ENCODE measurements at regions not wholly inside any gene's neighbourhood (a gene's known extent, or its start where the extent isn't known, plus 50 kb on each side); places are given as distances from the start of the nearest gene placed in this dataset.

DNA sequence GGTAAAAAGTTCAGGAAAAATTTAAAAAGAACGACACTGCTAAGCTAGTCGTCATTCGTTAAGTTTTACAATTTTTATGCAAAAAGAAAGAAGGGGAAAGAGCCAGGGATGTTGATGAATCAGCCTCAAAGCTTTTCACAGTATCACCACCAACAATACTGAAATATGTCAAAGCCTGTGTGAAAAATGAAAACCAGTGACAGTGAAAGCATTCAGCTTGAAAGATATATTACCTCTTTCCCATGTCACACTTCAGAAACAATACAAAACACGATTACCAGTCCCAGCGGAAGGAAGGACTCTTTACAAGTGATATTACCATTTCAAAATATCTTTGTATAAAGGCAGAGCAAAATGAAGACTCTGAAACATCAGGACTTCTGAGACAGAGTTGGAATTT is 489.2 kb downstream of the EPHA7 start:
- Histone ChIP-seq H3K36me3 (ENCODE audit: insufficient read depth, low read depth, low read length) (no peaks in the 10 kb centered on the region), H3K9ac (ENCODE audit: low read depth, low read length) (no peak overlapping the region), H3K9me3 (ENCODE audit: insufficient read depth, low read depth, low read length) (peaks cover 7% of the 10 kb centered on the region), H3K27me3 (ENCODE audit: insufficient read depth, low read length) (no peaks in the 10 kb centered on the region), H3K4me3 (ENCODE audit: low read length) (no peak overlapping the region), H3K4me1 (ENCODE audit: insufficient read depth, low read length) (no peaks in the 10 kb centered on the region), H3K27ac (ENCODE audit: low read length) (no peak overlapping the region)

DNA sequence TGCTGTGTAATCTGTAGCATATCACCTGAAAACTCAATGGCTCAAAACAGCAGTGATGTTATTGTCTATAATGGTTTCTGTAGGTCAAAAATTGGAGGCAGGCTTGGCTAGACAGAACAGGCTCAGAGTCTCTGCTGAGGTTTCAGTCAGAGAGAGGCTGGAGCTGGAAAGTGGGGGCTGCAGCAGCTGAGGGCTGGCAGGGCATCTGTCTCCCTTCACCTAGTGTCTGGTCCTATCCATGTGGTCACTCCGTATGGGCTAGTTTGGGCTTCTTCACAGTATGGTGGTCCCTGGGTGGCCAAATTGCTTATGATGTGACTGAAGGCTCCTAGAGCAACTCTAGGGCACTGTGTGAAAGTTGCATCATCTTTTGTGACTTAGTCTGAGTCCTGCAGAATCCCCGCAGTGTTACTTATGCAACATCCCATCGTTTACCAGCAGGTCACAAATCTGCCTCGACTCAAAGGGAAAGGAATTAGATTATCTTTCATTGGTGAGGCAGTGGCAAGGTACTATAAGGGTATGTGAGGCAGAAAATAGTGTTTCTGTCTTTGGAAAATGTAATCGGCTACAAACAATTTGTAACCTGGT is 497.0 kb downstream of the EPHA7 start:
- H3K36me3 ChIP-seq (ENCODE audit: insufficient read depth, low read depth, low read length) = no peaks in the 10 kb centered on the region
- no peaks in the 10 kb centered on the region for H3K4me1 ChIP-seq (ENCODE audit: insufficient read depth, low read length)
- no peaks in the 10 kb centered on the region for H3K9me3 ChIP-seq (ENCODE audit: insufficient read depth, low read depth, low read length)
- H3K27me3 ChIP-seq (ENCODE audit: insufficient read depth, low read length) = no peaks in the 10 kb centered on the region
- H3K9ac ChIP-seq (ENCODE audit: low read depth, low read length) = no peak overlapping the region
- no peak overlapping the region for H3K27ac ChIP-seq (ENCODE audit: low read length)
- no peak overlapping the region for H3K4me3 ChIP-seq (ENCODE audit: low read length)

DNA sequence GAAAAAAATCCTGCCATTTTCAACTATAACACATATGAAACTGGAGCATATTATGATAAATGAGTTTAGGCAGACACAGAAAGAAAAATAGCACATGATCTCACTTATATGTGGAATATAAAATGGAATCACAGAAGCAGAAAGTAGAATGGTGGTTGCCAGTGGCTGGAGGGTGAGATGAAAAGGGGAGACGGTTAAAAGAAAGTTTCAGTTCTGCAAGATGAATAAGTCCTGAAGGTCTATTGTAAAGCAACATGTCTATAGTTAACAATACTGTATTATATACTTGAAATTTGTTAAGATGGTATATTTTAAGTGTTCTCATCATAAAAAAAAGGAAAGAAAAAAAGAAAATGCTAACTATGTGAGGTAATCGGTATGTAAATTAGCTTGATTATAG is 503.9 kb downstream of the EPHA7 start:
- H3K4me3 ChIP-seq (ENCODE audit: low read length) = no peak overlapping the region
- no peaks in the 10 kb centered on the region for H3K9me3 ChIP-seq (ENCODE audit: insufficient read depth, low read depth, low read length)
- peaks cover 7% of the 10 kb centered on the region for H3K4me1 ChIP-seq (ENCODE audit: insufficient read depth, low read length)
- no peaks in the 10 kb centered on the region for H3K36me3 ChIP-seq (ENCODE audit: insufficient read depth, low read depth, low read length)
- H3K27ac ChIP-seq (ENCODE audit: low read length) = no peak overlapping the region
- no peak overlapping the region for H3K9ac ChIP-seq (ENCODE audit: low read depth, low read length)
- no peaks in the 10 kb centered on the region for H3K27me3 ChIP-seq (ENCODE audit: insufficient read depth, low read length)

DNA sequence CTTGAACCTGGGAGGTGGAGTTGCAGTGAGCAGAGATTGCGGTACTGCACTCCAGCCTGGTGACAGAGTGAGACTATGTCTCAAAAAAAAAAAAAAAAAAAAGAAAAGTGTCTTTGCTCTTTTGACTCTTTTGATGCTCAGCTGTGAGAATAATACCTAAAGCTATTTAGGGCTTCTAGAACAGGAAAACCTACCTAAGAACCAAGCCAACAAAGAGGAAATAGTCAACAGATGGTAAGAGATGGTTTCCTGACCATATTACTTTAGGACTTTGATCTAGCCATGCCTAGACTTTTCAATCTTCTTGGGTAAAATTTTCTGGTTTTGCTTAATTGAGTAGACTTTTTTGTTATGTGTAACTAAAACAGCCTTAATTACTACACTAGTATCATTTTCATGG is 508.1 kb downstream of the EPHA7 start:
- H3K27ac ChIP-seq (ENCODE audit: low read length) = no peak overlapping the region
- no peak overlapping the region for H3K4me3 ChIP-seq (ENCODE audit: low read length)
- H3K36me3 ChIP-seq (ENCODE audit: insufficient read depth, low read depth, low read length) = no peaks in the 10 kb centered on the region
- H3K9ac ChIP-seq (ENCODE audit: low read depth, low read length) = no peak overlapping the region
- no peaks in the 10 kb centered on the region for H3K9me3 ChIP-seq (ENCODE audit: insufficient read depth, low read depth, low read length)
- peaks cover 10% of the 10 kb centered on the region for H3K4me1 ChIP-seq (ENCODE audit: insufficient read depth, low read length)
- no peaks in the 10 kb centered on the region for H3K27me3 ChIP-seq (ENCODE audit: insufficient read depth, low read length)

DNA sequence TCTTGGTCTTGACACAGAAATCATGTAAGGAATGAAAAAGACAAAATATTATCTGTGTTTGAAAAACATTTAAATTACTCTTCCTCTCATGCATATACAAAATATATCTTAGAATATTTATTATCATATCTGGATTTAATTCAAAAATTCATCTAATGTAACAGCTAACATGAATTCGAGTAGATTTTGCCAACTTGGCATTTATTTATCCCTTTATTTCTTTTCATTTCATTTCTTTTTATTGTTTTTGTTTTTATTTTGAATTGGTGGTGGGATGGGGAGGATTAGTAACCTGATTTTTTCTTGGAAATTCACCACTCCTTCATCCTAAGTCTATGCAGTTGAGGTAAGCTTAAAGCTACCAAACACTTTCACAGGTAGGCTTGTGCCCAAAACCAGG is 508.7 kb downstream of the EPHA7 start:
- Histone ChIP-seq H3K4me1 (ENCODE audit: insufficient read depth, low read length) (peaks cover 6% of the 10 kb centered on the region; the same call in 1 of the 2 replicates), H3K27me3 (ENCODE audit: insufficient read depth, low read length) (no peaks in the 10 kb centered on the region), H3K27ac (ENCODE audit: low read length) (no peak overlapping the region), H3K36me3 (ENCODE audit: insufficient read depth, low read depth, low read length) (no peaks in the 10 kb centered on the region), H3K4me3 (ENCODE audit: low read length) (no peak overlapping the region), H3K9me3 (ENCODE audit: insufficient read depth, low read depth, low read length) (no peaks in the 10 kb centered on the region), H3K9ac (ENCODE audit: low read depth, low read length) (no peak overlapping the region)

DNA sequence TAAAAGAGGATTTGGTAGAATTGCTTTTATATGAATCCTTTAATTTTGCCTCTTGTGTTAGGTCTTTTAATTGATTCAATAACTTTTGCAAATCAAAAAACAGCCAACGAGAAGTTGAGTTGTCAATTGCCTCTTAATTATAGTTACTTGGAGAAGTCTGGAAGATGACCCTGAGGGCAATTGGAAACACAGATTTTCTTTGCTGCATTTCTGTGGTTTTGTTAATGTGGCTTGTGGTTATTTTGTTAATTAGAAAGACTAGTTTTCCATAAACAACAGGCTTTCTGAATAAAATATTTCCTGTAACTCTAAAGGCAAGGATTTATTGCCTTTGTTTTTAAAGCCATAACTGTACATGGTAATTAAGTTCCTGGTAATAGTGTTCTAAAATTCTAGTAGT is 513.0 kb downstream of the EPHA7 start:
- Histone ChIP-seq H3K4me3 (ENCODE audit: low read length) (no peak overlapping the region), H3K27ac (ENCODE audit: low read length) (no peak overlapping the region), H3K36me3 (ENCODE audit: insufficient read depth, low read depth, low read length) (no peaks in the 10 kb centered on the region), H3K9me3 (ENCODE audit: insufficient read depth, low read depth, low read length) (no peaks in the 10 kb centered on the region), H3K4me1 (ENCODE audit: insufficient read depth, low read length) (peaks cover 6% of the 10 kb centered on the region; the same call in 1 of the 2 replicates), H3K9ac (ENCODE audit: low read depth, low read length) (no peak overlapping the region), H3K27me3 (ENCODE audit: insufficient read depth, low read length) (no peaks in the 10 kb centered on the region)

DNA sequence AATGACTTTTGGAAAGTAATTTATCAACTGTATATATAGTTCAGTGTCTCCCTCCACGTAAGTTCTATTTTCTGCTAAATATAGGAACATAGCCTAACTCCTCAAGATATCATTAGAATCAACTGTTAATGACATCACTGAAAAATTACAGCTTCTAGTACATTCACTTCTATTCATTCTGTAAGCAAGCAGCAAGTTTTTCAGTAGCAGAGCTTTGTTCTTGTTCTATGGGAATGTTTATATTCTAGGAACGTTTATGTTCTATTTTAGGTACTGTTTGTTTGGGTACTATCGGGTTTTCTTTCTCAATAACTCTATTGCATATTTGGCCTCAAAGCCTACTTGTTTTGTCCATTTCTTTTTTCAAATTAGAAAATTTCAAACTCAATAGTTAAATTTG is 525.6 kb downstream of the EPHA7 start:
- no peak overlapping the region for H3K27ac ChIP-seq (ENCODE audit: low read length)
- no peaks in the 10 kb centered on the region for H3K27me3 ChIP-seq (ENCODE audit: insufficient read depth, low read length)
- no peaks in the 10 kb centered on the region for H3K4me1 ChIP-seq (ENCODE audit: insufficient read depth, low read length)
- no peak overlapping the region for H3K4me3 ChIP-seq (ENCODE audit: low read length)
- no peaks in the 10 kb centered on the region for H3K36me3 ChIP-seq (ENCODE audit: insufficient read depth, low read depth, low read length)
- no peak overlapping the region for H3K9ac ChIP-seq (ENCODE audit: low read depth, low read length)
- no peaks in the 10 kb centered on the region for H3K9me3 ChIP-seq (ENCODE audit: insufficient read depth, low read depth, low read length)

DNA sequence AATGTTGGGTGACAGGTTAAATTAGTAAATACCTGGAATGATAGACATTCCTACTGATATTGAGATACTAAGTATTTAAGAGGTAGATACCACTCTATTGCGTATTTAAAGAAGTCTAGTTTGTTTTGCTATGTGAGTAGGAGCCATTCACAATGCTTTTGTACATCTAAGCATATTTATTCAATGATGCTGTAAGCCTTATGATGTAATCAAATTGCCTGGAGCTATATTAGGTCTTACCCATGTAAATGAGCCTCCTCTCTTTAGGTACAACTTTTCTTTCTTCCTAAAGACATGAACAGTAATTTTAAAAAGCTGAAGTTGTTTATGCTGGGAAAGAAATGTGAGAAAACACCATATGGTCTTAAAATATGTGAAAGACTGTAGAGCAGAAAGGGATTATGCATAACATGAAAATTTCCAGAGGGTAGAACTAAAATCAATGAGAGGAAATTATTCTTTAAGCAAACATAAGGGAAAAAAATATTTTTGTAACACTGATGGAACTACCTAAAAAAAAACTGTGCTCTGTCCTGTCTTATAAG is 526.7 kb downstream of the EPHA7 start:
- Histone ChIP-seq H3K9ac (ENCODE audit: low read depth, low read length) (no peak overlapping the region), H3K27ac (ENCODE audit: low read length) (no peak overlapping the region), H3K4me1 (ENCODE audit: insufficient read depth, low read length) (no peaks in the 10 kb centered on the region), H3K36me3 (ENCODE audit: insufficient read depth, low read depth, low read length) (no peaks in the 10 kb centered on the region), H3K9me3 (ENCODE audit: insufficient read depth, low read depth, low read length) (no peaks in the 10 kb centered on the region), H3K4me3 (ENCODE audit: low read length) (no peak overlapping the region), H3K27me3 (ENCODE audit: insufficient read depth, low read length) (no peaks in the 10 kb centered on the region)

DNA sequence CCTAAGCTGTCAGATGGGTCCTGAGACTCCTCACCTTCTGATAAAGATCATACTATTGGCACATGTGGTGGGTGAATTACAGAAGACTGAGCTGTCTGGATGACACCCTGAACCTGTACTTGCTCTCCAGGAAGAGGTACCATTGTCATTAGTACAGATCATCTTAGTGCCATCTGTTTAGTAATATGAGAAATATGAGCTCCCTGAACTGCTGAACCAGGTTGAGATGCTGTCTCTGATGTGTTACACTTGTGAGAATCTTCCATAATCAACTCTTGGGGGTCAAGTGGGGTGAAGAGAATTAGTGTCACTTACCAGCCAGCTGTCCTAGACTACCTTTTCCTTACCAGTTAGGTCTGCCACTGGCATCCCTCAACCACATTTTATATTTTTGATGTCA is 531.0 kb downstream of the EPHA7 start:
- H3K4me1 ChIP-seq (ENCODE audit: insufficient read depth, low read length) = no peaks in the 10 kb centered on the region
- no peak overlapping the region for H3K4me3 ChIP-seq (ENCODE audit: low read length)
- no peak overlapping the region for H3K27ac ChIP-seq (ENCODE audit: low read length)
- H3K9me3 ChIP-seq (ENCODE audit: insufficient read depth, low read depth, low read length) = no peaks in the 10 kb centered on the region
- no peaks in the 10 kb centered on the region for H3K36me3 ChIP-seq (ENCODE audit: insufficient read depth, low read depth, low read length)
- no peaks in the 10 kb centered on the region for H3K27me3 ChIP-seq (ENCODE audit: insufficient read depth, low read length)
- no peak overlapping the region for H3K9ac ChIP-seq (ENCODE audit: low read depth, low read length)

DNA sequence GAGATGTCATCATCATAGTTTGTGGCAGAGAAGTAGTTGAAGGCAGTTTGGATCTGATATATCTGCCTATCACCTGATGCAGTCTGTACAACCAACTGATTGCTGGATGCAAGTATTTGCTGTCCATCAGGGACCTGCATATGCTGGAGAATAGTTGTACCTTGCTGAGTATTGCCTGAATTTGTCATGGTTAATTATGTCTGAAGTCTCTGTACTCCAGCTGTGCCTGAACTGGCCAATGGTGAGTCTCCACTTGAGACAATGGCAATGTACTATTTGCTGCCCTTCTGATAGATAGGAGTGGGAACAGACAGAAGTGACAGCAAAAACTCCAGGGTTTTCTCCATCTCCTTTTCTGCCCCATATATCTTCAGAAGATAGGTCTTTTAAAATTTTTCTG is 531.5 kb downstream of the EPHA7 start:
- Histone ChIP-seq H3K4me3 (ENCODE audit: low read length) (no peak overlapping the region), H3K27ac (ENCODE audit: low read length) (no peak overlapping the region), H3K4me1 (ENCODE audit: insufficient read depth, low read length) (no peaks in the 10 kb centered on the region), H3K9ac (ENCODE audit: low read depth, low read length) (no peak overlapping the region), H3K9me3 (ENCODE audit: insufficient read depth, low read depth, low read length) (no peaks in the 10 kb centered on the region), H3K36me3 (ENCODE audit: insufficient read depth, low read depth, low read length) (no peaks in the 10 kb centered on the region), H3K27me3 (ENCODE audit: insufficient read depth, low read length) (no peaks in the 10 kb centered on the region)

DNA sequence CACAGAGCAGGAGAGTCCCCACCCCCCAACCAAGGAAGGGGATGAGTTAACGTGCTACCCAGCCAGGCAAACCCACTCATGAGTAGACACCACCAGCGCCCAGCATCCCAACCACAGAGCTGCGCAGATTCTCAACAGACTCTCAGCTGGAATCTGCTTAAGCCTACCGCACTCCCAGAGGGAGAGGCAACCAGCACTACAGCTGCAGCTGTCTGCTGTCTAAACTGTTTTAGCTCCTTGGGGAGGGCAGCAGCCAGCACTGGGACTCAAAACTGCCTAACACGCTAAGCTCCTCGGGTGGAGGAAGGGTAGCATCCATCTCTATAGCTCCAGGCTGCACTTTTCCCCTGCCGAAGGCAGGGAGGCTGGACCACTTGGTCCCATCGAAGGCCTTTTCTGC is 539.8 kb downstream of the EPHA7 start:
- Histone ChIP-seq H3K9me3 (ENCODE audit: insufficient read depth, low read depth, low read length) (peaks cover 4% of the 10 kb centered on the region; the same call in 1 of the 2 replicates), H3K27ac (ENCODE audit: low read length) (no peak overlapping the region), H3K9ac (ENCODE audit: low read depth, low read length) (no peak overlapping the region), H3K4me3 (ENCODE audit: low read length) (no peak overlapping the region), H3K36me3 (ENCODE audit: insufficient read depth, low read depth, low read length) (no peaks in the 10 kb centered on the region), H3K27me3 (ENCODE audit: insufficient read depth, low read length) (no peaks in the 10 kb centered on the region), H3K4me1 (ENCODE audit: insufficient read depth, low read length) (no peaks in the 10 kb centered on the region)

DNA sequence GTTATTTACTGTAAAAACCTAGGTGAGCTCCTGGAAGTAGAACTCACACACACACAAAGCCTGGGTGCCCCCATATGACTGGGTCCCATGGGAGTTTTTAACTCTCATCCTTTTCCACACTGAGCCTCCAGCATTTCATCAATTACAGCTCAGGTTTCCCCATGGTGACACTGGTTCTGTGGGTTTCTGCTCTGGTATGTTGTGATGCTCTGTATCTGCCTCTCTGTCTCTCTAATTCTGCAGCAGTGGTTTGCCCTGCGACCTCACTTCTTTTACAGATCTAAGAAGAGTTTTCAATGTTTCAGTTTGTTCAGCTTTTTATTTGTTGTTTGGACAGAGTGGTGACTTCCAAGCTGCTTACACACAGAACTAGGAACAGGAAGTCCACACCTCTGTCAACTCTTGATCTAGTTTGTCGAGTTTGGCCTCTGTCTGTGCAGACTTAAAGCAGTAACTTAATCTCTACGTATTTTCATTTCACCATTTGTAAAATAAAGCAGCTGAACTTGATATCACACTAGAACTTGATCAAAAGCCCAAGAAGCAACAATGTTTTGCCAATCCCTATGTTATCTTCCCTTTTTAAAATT is 554.3 kb downstream of the EPHA7 start:
- no peaks in the 10 kb centered on the region for H3K36me3 ChIP-seq (ENCODE audit: insufficient read depth, low read depth, low read length)
- no peak overlapping the region for H3K27ac ChIP-seq (ENCODE audit: low read length)
- no peak overlapping the region for H3K4me3 ChIP-seq (ENCODE audit: low read length)
- H3K9ac ChIP-seq (ENCODE audit: low read depth, low read length) = no peak overlapping the region
- H3K4me1 ChIP-seq (ENCODE audit: insufficient read depth, low read length) = no peaks in the 10 kb centered on the region
- peaks cover 12% of the 10 kb centered on the region for H3K9me3 ChIP-seq (ENCODE audit: insufficient read depth, low read depth, low read length)
- no peaks in the 10 kb centered on the region for H3K27me3 ChIP-seq (ENCODE audit: insufficient read depth, low read length)
